A673 (cell line): ENCODE measurements at regions not wholly inside any gene's neighbourhood (a gene's known extent, or its start where the extent isn't known, plus 50 kb on each side); places are given as distances from the start of the nearest gene placed in this dataset.

Experiments used
- EZH2 ChIP-seq: fragments of 200-600 bp; sonication (generic); IDR thresholded peaks from 2 replicates; pipeline ENCODE4 v1.6.1; 2017; ENCODE audit warnings: borderline replicate concordance, low read depth, mild to moderate bottlenecking, mixed read lengths, antibody characterized with exemption, low read length; ENCODE audit not compliant: poor library complexity, severe bottlenecking
- TF ChIP-seq, protein P1 (sequence below): fragments of 300-800, 200-600 bp; sonication (generic); conservative IDR thresholded peaks from 2 replicates; pipeline ENCODE4 v1.5.1; 2017; ENCODE audit warnings: low read depth, mild to moderate bottlenecking, antibody characterized with exemption, low read length, moderate library complexity, mixed read lengths

DNA sequence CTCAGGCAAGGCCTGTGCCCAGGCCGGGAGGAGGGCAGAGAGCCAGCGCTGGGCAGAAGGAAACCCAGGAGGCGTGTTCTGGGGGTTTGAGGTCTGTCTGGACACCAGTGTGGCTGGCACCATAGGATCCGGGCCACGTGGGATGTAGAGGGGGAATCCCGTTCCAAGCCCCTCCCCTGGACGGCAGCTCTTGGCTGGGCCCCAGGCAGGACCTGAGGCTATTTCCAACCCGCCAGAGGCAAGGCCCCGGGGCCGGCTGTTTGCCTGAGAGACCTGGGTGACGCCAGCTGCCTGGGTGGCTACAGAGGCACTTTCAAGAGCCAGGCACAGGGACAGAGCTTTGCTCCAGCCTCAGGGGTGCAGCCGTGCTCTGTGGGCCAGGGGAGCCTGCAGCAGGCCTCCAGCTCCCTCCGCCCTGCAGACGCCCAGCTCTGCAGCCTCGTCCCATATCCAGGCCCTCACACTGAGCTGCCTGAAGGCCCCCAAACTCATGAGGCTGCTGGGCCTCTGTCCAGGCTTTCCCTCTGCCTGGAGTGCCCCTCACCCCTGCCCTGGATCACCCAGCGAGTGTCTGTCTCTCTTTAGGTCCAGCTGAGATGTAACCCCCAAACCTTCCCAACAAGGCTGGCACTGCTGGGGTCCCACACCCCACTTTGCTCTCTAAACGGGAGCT is 56.6 kb upstream of the EGFL7 start:
- no peak for TF ChIP-seq EZH2
- TF ChIP-seq, protein P1, sequence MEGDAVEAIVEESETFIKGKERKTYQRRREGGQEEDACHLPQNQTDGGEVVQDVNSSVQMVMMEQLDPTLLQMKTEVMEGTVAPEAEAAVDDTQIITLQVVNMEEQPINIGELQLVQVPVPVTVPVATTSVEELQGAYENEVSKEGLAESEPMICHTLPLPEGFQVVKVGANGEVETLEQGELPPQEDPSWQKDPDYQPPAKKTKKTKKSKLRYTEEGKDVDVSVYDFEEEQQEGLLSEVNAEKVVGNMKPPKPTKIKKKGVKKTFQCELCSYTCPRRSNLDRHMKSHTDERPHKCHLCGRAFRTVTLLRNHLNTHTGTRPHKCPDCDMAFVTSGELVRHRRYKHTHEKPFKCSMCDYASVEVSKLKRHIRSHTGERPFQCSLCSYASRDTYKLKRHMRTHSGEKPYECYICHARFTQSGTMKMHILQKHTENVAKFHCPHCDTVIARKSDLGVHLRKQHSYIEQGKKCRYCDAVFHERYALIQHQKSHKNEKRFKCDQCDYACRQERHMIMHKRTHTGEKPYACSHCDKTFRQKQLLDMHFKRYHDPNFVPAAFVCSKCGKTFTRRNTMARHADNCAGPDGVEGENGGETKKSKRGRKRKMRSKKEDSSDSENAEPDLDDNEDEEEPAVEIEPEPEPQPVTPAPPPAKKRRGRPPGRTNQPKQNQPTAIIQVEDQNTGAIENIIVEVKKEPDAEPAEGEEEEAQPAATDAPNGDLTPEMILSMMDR = no peak
